Kidney glomerular epithelial cell (primary cell): ENCODE measurements at regions not wholly inside any gene's neighbourhood (a gene's known extent, or its start where the extent isn't known, plus 50 kb on each side); places are given as distances from the start of the nearest gene placed in this dataset.
A peak's percentile ranks its signal among the peaks of the same experiment; 100 is the strongest.
"Not testable (repeated sequence)": the region's sequence is repeated elsewhere in the genome, so short reads cannot be mapped to it uniquely, and the experiment has no call there.

Source experiments
- DNase-seq: peaks from one replicate; lab custom pipeline; 2025; lab: John Stamatoyannopoulos, UW

DNA sequence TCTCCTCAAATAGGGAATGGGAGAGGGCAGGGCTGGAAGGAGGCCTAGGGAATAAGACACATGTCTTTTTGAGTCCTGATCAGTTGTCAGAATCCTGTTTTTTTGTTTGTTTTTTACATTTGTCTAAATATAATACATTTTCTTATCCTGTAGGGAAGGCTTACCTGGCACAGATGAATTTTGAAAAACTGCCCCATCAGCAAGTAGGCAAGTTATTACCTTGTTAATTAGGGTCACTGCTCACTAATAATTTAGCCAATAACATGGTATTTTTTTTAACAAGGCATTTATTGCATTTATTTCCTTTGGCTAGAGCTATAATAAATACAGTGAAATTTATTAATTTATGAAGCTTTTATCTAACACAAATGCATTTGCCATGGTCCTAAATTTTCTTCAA lies 423.2 kb upstream of the ONECUT1 start:
- DNase-seq = no peak

DNA sequence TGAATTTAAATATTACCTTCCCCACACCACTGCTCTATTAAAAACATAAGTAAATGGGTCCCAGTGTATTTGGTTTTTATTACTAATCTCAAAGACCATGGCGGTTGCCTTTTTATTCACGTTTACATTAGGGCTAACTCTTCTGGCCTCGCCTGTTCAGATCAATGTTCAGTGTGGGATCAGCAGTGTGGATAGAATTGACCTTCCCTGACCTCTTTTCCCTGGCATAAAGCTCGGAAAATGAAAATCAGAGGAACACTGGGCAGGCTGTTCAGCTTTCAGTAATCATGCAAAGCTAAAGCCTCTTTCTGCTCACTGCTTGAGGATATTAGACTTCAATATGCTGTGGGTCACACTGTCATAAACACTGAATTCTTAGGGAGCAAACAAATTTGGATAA lies 422.6 kb upstream of the ONECUT1 start:
- no peak for DNase-seq

DNA sequence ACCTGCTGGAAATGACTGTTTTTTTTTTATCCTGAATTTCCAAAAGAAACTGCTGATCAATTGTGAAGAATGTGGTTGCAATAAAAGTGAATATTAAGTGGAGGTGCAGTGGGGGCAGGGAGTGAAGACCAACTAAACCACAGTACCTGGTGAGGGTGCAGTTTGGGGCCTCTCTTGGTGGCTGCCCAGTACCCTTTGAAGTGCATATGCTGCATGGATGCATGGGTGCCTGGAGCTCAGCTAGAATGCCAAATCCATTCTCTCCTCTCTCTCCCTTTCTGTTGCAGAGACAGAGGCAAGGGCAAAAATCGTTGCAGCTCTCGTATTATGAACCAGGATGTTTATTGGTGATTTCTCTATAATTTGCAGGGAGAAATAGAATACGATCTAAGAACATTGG lies 420.5 kb upstream of the ONECUT1 start:
- no peak for DNase-seq

GRCh38 chr15:53209396-53210042 lies 419.4 kb upstream of the ONECUT1 start:
- no peak for DNase-seq

DNA sequence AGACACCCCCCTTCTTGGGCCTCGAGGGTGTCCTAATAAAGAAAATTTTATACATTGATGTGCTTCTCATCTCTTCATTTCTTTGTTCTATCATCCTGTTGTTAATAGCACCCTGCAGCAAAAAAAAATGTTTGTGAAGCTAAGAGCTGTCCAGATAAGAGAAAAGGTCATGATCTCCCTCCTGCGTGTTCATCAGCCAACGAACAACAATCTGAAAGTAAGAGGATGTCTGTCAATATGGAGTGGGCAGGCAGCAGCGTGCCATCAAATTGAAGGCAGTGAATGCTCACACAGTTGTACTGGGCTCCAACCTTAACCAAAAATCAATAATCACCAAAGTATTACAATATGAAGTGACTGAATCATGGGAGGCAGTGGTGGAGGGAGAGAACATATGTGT lies 418.6 kb upstream of the ONECUT1 start:
- DNase-seq = no peak

DNA sequence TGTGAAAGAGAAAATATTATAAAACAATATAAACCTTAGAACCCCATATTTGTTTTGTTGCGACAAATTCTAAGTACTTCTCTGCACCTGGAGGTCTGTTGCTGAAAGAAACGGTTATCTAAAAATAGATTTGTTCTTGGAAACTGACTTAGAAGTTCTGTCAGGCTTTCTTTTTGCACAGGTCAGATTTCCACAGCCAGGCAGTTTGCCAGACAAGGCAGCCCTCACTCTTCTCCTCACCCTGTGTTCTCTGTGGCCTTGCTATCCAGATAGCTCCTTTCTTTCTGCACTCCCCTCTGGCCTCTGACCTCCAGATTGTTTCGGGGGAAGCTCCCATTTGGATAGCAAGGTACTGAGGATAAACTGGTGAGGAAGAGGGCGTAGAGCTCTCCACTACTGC lies 413.3 kb upstream of the ONECUT1 start:
- no peak for DNase-seq

DNA sequence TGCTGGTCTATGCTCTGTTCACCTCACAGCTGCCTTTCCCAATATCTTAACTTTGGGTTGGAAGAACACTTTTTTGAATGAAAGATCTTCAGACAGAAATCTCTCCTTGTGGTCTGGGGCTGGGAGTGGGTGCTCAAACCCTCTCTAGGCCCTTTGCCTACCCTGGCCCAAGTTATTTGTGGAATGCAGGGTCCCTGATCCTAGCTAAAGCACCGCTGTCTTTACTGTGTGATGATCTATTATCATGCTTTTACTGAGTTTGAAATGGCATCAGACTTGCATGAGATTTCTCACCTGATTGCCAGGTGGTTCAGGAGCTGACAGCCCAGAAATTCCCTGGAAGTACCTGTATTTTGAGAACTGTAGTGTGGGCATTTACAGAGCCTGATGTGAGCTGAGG lies 412.7 kb upstream of the ONECUT1 start:
- no peak for DNase-seq

GRCh38 chr15:53197426-53197839 lies 407.3 kb upstream of the ONECUT1 start:
- peak; percentile 62 for DNase-seq

GRCh38 chr15:53196788-53197187 lies 406.7 kb upstream of the ONECUT1 start:
- DNase-seq = no peak

DNA sequence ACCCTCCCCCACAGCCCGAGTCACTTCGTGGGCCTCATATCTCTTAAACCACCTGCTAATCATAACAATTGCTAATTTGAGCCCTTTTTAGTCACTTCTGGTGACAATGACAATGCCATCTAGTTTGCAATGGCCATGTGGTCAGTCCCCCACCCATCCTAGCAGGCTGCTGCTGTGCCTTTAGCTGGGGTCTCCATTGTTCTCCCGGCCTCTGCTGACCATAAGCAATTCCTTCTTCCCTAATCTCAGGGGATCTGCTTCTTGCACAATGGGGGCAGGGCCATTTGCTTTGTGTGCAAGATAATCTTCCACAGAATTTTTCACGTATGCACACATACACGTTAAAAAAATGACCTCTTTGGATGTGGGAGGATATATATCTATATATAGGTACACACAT lies 406.1 kb upstream of the ONECUT1 start:
- no peak for DNase-seq

DNA sequence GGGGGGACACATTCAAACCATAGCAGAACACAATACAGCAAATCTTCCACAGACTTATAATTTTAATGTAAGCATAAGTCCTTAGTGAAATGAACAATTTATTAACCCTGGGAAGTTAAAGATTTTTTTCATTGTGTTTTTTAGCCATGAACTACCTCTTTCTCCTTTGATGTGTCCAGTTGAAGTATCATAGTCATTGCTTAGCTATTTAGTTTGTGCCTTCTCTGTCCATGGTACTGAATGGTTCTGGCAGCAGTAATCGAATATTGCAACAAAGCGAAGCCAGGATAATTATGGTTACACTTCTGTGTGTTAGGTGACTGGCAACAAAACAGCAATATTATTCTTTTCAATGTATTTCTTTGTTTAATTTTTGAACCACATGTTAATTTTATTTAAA lies 403.0 kb upstream of the ONECUT1 start:
- peak; percentile 2 for DNase-seq

- no peak for DNase-seq
Observed at GRCh38 chr15:53189860-53190259, 399.7 kb upstream of the ONECUT1 start.

GRCh38 chr15:53183449-53183848 lies 393.3 kb upstream of the ONECUT1 start:
- not testable (repeated sequence) for DNase-seq

DNA sequence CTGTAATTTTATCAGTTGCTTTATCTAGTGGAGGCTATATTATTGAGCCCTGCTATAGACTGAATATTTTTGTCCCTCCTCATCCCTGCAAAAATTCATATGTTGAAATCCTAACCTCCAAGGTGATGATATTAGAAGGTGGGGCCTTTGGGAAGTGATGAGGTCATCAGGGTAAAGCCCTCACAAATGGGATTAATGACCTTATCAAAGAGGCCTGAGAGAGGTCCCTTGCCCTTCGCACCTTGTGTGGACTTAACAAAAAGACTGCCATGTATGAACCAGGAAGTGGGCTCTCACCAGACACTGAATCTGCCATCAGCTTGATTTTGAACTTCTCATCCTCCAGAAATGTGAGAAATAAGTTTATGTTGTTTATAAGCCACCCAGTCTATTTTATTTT lies 381.4 kb upstream of the ONECUT1 start:
- no peak for DNase-seq

DNA sequence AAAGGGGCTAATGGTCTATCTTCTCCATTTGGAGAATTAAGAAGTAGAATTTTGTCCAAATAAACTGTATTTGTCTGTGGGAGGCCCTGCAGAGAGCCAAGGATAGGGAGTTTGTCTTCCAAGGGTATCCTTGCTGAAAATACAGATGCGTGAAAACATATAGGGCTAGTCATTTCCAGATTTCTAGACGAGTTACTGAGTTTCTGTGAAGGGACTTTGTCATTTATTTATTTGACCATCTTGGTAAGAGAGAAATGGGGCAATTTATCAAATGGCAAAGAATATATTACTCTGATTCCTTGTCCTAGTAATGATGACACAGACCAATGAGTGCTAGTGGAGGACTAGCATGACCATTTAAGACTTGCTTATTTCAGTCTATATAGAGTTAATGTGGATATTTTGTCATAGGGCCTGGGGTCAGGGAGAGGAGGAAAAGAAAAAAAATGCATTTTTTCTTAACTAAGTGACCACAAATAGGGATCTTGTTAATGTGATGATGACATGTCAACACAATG lies 376.6 kb upstream of the ONECUT1 start:
- no peak for DNase-seq

GRCh38 chr15:53165988-53166683 lies 376.0 kb upstream of the ONECUT1 start:
- DNase-seq = no peak

DNA sequence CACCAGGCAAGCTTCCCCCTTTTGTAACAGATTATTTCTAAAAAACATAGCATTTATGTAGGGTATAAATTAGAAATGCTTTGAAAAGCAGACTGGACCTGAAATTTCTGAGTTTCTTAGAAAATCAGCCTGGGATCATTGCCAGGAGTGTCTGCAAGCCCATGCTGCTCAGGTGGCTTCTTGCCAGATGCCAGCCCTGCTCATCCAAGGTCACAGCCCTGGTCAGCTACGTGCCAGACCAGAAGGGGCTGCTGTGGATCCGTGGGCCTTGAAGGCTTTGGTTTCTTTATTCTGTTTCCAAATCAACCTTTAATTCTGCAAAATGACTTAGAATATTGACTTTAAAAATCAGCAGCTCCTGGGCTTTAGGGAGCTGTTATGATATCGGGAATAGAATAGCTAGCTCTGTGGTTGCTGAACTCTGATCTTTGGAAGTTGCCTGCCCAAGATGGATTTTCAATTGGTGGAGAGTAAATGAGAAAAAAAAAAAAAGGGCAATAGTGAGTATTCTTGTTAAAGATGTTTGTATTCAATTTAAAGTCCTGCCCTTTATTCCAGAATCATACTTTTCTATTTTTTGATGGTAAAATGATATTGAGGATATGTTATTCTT lies 370.1 kb upstream of the ONECUT1 start:
- DNase-seq = no peak

GRCh38 chr15:53159458-53159857 lies 369.3 kb upstream of the ONECUT1 start:
- no peak for DNase-seq

DNA sequence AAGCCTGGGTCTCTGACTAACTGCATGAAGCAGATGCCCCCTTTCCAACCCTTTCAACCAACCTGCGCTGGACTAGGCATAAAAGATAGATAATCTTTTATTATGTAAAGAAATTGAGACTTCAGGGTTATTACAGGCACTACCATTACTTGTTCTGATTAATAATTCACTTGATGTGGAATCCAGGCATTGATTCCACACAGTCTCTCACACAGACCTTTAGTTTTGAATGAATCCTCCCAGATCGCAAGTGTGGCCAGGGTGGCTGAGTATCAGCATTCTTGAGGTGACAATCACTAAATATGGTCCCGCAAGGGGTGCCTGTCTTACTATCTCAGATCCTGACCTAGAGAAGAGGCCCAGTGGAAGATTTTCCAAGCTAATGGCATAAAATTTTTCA lies 368.9 kb upstream of the ONECUT1 start:
- DNase-seq = no peak

- DNase-seq = no peak
Observed at GRCh38 chr15:53133255-53133850, 343.2 kb upstream of the ONECUT1 start.

DNA sequence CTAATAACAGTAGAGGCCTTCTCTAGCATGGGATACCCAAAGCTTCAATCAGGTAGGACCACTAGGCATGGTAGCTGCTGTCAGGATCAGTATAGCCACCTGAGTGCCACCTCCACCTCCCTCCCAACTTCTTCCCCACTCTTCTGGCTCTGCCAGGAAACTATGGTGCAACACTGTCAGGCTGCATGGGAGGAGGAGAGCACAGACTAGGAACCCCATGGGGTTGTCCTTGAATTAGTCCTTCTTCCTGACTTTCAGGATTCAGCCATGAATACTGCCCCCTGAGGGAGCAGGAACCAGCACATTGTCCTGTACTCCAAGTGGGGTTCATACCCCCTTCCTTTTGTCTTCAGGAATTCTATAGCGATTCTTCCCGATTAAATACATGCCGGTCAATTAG lies 340.8 kb upstream of the ONECUT1 start:
- DNase-seq = no peak

GRCh38 chr15:53129121-53129904 lies 339.2 kb upstream of the ONECUT1 start:
- no peak for DNase-seq
